ENCODE measurements at regions not wholly inside any gene's neighbourhood (a gene's known extent, or its start where the extent isn't known, plus 50 kb on each side); places are given as distances from the start of the nearest gene placed in this dataset.

DNA sequence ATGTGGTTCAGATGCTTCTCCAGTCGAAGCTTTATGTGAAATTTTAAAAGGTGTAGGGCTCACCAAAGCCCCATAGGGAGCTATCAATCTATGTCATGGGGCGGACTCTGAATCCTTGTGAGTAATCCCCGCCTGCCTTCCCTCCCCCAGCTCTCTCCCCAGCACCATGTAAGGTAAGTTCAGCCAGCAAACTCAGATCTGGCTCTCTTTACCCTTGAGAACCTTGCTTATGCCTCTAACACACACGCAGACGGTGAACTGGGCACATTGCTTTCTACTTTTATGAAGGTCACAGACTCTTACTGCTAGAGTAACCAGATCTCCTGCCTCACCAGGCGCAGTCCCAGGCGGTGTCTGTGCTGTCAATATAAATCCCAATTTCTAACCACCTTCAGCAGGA lies 82.6 kb upstream of the CNKSR3 start:
- H3K27ac ChIP-seq = peak overlapping the region; percentile 42 to 90 (median 83)
- ATAC-seq = peak; percentile 79 to 93 (median 89)
- peaks cover 0 to 28% (median 11%) of the 10 kb centered on the region in 9 donors for H3K4me1 ChIP-seq
- no peak for TF ChIP-seq CTCF (IDR thresholded peaks at IDR 0.05)
- no peaks in the 10 kb centered on the region for H3K36me3 ChIP-seq
- no peaks in the 10 kb centered on the region for H3K27me3 ChIP-seq
- 49 to 59% methylated on average over 7 of the region's 7 CpGs for WGBS, 2 donors
- H3K4me3 ChIP-seq = peak overlapping the region in 1 of 10 donors; percentile 11
- no peaks in the 10 kb centered on the region for H3K9me3 ChIP-seq
- peak in 1 of 2 donors; percentile 73 for DNase-seq
- intact Hi-C loops (cut with DNase I) = loop anchor here in 2 of 10 donors (2.0 to 10.0 kb wide), 2 partner anchors 78 to 82 kb away; partner anchors contain the start of gene CNKSR3 (in 2 of the 2)

DNA sequence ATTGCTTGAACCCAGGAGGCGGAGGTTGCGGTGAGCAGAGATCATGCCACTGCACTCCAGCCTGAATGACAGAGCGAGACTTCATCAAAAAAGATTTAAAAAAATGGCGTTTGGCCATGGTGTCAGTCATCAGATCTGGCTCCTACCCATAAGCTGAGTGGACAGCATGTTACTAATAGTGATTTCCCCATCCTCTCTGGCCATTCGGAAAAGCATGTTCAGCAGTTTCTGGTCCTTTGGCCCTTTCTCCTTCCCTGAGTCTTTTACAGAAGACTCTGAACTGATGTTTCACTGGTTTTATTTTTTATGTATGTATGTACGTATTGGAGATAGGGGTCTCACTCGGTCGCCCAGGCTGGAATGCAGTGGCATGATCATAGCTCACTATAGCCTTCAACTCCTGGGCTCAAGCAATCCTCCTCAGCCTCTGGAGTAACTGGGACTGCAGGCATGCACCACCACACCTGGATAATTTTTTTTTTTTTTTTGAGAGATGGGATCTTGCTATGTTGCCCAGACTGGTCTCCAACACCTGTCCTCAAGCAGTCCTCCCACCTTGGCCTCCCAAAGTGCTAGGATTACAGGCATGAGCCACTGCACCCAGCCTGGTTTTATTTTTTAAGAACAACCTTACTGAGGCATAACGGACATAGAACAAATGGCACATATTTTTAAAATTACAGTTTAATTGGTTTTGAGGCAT lies 84.2 kb upstream of the CNKSR3 start:
- ATAC-seq (no peak), DNase-seq (no peak)
- Histone ChIP-seq H3K4me3 (no peak overlapping the region), H3K9me3 (no peaks in the 10 kb centered on the region), H3K36me3 (no peaks in the 10 kb centered on the region), H3K4me1 (peaks cover 0 to 28% (median 11%) of the 10 kb centered on the region in 9 donors), H3K27ac (peak overlapping the region in 3 of 10 donors; percentile 81 to 90 (median 89)), H3K27me3 (no peaks in the 10 kb centered on the region)
- 91% methylated on average over 9 of the region's 9 CpGs for WGBS, 2 donors
- intact Hi-C loops (cut with DNase I) = loop anchor here in 3 of 10 donors (5.0 to 10.0 kb wide), 2 partner anchors 80 to 82 kb away; partner anchors contain the start of gene CNKSR3 (in 3 of the 3)
- no peak for TF ChIP-seq CTCF (IDR thresholded peaks at IDR 0.05)

DNA sequence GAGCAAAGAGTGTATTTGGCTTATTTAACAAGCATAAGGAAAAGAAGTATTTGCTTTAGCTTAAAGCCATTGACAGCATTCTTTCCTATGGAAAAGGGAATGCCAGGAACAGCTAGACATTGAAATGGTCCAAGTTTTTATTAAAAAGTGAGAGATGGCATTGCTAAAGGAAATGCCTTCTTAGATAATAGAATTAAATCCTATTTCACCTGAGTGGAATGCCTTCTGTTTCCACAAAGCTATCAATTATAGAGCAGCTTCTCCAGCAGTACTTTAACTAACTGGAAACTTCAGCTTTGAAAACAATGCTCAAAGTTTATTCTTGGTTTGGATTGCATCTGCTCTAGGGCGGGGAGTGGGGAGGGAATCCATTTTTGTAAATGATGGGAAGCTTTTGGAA lies 85.1 kb upstream of the CNKSR3 start:
- no peak for DNase-seq
- ATAC-seq = no peak

DNA sequence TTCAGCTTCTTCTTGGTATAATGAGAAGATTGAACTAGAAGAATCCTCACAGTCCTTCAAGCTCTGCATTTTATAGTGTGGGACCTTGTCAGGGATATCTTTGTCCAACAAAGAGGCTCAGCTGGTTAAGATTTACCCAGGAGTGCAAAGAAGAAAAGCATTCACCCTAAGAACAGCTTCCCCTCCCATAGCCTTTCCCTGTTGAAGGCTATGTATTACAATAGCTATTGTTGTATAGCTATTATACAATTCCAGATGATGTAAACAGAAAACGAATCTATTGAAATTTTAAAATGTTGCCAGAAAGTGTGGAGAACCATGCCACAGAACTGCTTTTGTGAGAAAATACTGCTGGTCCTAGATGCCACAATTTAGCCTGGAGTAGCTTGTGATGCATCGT lies 85.5 kb upstream of the CNKSR3 start:
- H3K9me3 ChIP-seq = no peaks in the 10 kb centered on the region
- 64 to 74% methylated on average over 2 of the region's 2 CpGs for WGBS, 2 donors
- ATAC-seq (no peak), DNase-seq (no peak)
- no peaks in the 10 kb centered on the region for H3K36me3 ChIP-seq
- H3K27me3 ChIP-seq = no peaks in the 10 kb centered on the region
- peak overlapping the region in 6 of 10 donors; percentile 3 to 79 (median 75) for H3K27ac ChIP-seq
- intact Hi-C loops (cut with DNase I) = loop anchor here in 3 of 10 donors (5.0 to 10.0 kb wide), 2 partner anchors 81 to 84 kb away; partner anchors contain the start of gene CNKSR3 (in 3 of the 3)
- no peak for TF ChIP-seq CTCF (IDR thresholded peaks at IDR 0.05)
- no peak overlapping the region for H3K4me3 ChIP-seq
- H3K4me1 ChIP-seq = peaks cover 0 to 28% (median 11%) of the 10 kb centered on the region in 9 donors

More for the DNA sequence above, 85.1 kb upstream of the CNKSR3 start:
- H3K27me3 ChIP-seq = no peaks in the 10 kb centered on the region
- peak overlapping the region in 5 of 10 donors; percentile 3 to 79 (median 76) for H3K27ac ChIP-seq
- no peak overlapping the region for H3K4me3 ChIP-seq
- intact Hi-C loops (cut with DNase I) = loop anchor here in 3 of 10 donors (5.0 to 10.0 kb wide), 2 partner anchors 81 to 83 kb away; partner anchors contain the start of gene CNKSR3 (in 3 of the 3)
- H3K4me1 ChIP-seq = peaks cover 0 to 28% (median 11%) of the 10 kb centered on the region in 9 donors
- H3K9me3 ChIP-seq = no peaks in the 10 kb centered on the region
- 81 to 93% methylated on average over 1 of the region's 1 CpG for WGBS, 2 donors
- no peak for TF ChIP-seq CTCF (IDR thresholded peaks at IDR 0.05)
- H3K36me3 ChIP-seq = no peaks in the 10 kb centered on the region

Measured in heart right ventricle (tissue), 16 donors.